SKM-1 treated with dmso at 0.1 percent for 144 hours (cell line): ENCODE measurements at regions not wholly inside any gene's neighbourhood (a gene's known extent, or its start where the extent isn't known, plus 50 kb on each side); places are given as distances from the start of the nearest gene placed in this dataset.

Source experiments
- DNase-seq: peaks from one replicate; lab custom pipeline; 2025; ENCODE audit not compliant: unreplicated experiment; lab: John Stamatoyannopoulos, UW

DNA sequence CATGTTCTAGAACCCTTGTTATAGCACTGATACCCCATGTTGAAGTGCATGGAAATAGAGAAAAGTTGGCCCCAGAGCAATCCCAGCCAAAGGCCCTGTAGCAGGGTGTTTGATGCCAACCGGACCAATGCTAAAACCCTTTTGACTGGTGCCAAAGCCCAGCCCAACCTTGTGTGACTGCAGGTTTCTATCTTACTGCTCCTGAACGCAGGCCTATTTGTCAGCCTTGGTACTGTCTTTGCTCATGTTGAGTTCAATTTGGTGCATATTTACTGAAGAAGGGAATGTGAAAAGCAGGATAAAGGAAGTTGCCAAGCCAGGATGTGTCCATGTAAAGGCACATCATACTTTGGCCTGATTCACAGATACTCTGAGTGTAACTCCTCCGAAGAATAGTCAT is 51.7 kb upstream of the NFASC start:
- DNase-seq = no peak

DNA sequence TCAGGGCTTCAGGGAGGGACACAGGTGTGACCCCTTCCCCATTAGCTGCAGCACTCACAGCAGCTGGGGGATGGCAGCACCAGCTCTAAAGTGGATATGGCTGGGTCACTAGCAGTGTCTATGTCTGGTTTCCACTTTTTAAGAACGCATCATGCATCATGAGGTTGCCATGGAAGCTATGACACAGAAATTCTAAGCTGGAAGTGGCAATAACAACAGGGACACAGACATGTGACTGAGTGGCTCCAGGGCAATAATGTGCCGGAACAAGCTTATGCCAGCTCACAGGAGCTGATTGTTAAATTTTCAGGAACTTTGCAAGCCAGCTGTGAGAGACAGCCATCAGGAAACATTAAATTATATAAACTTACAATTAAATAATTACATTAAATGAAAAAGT is 51.2 kb upstream of the NFASC start:
- DNase-seq = no peak
